CD14-positive monocyte (primary cell): ENCODE measurements at regions not wholly inside any gene's neighbourhood (a gene's known extent, or its start where the extent isn't known, plus 50 kb on each side); places are given as distances from the start of the nearest gene placed in this dataset.

Experiments
- DNase-seq, 3 donors: peaks; one replicate each; pipeline ENCODE4 v3.0.0-alpha.2; 2011 to 2022
- H2AFZ ChIP-seq: 2 replicates; pipeline ENCODE4 v1.6.0; 2012; ENCODE audit warnings: mild to moderate bottlenecking, low read depth, low read length, inconsistent platforms; ENCODE audit not compliant: insufficient read depth, poor library complexity, severe bottlenecking
- H3K27ac ChIP-seq, 2 donors: 1 replicate in 1 of 2; 2 replicates in 1 of 2; pipeline ENCODE4 v1.5.1; 2012 to 2013; ENCODE audit warnings: low read length in 2 of 2, control low read depth in 1 of 2, inconsistent platforms in 1 of 2, low read depth in 1 of 2, mild to moderate bottlenecking in 1 of 2
- H3K27me3 ChIP-seq, 2 donors: one replicate each; pipeline versions ENCODE4 v1.6.0 to v1.6.1; 2011 to 2013; ENCODE audit warnings: low read length in 2 of 2; ENCODE audit not compliant: control insufficient read depth in 2 of 2, insufficient read depth in 2 of 2
- H3K36me3 ChIP-seq, 2 donors: replicated peaks in 1 of 2; 1 replicate in 1 of 2; 2 replicates in 1 of 2; pipeline versions ENCODE4 v1.5.1 to v1.6.1; 2012 to 2013; ENCODE audit warnings: low read length in 2 of 2, control low read depth in 1 of 2, inconsistent platforms in 1 of 2, mild to moderate bottlenecking in 1 of 2; ENCODE audit not compliant: insufficient read depth in 2 of 2, control insufficient read depth in 1 of 2
- H3K4me1 ChIP-seq, 2 donors: 1 replicate in 1 of 2; 2 replicates in 1 of 2; pipeline versions ENCODE4 v1.5.1 to v1.6.1; 2012 to 2013; ENCODE audit warnings: low read length in 2 of 2, control low read depth in 1 of 2, inconsistent platforms in 1 of 2, mild to moderate bottlenecking in 1 of 2, moderate library complexity in 1 of 2; ENCODE audit not compliant: insufficient read depth in 2 of 2, control insufficient read depth in 1 of 2
- H3K4me2 ChIP-seq: replicated peaks from 2 replicates; pipeline ENCODE3; 2012; ENCODE audit warnings: low read length, moderate library complexity, mild to moderate bottlenecking; ENCODE audit not compliant: poor library complexity, severe bottlenecking; ENCODE audit errors: extremely low read depth
- H3K4me3 ChIP-seq, 3 experiments: fragments of 200-600 bp in 1 of 3; sonication (generic) in 1 of 3; replicated peaks in 1 of 3; 1 replicate in 2 of 3; 2 replicates in 1 of 3; pipeline ENCODE4 v1.5.1; 2011 to 2013; ENCODE audit warnings: low read length in 3 of 3, mild to moderate bottlenecking in 3 of 3, control low read depth in 2 of 3, low read depth in 2 of 3, inconsistent platforms in 1 of 3, moderate library complexity in 1 of 3
- H3K79me2 ChIP-seq: 2 replicates; pipeline ENCODE4 v1.6.0; 2012; ENCODE audit warnings: mild to moderate bottlenecking, control low read depth, inconsistent platforms, low read length, moderate library complexity; ENCODE audit not compliant: insufficient read depth
- H3K9ac ChIP-seq: 2 replicates; pipeline ENCODE4 v1.6.0; 2017; ENCODE audit warnings: low read length, mild to moderate bottlenecking; ENCODE audit not compliant: insufficient read depth, poor library complexity, severe bottlenecking
- H3K9me3 ChIP-seq, 2 donors: replicated peaks in 1 of 2; 1 replicate in 1 of 2; 2 replicates in 1 of 2; pipeline versions ENCODE4 v1.5.1 to v1.6.1; 2012 to 2013; ENCODE audit warnings: low read length in 2 of 2, control low read depth in 1 of 2; ENCODE audit not compliant: control insufficient read depth in 1 of 2, insufficient read depth in 1 of 2
- H4K20me1 ChIP-seq: 2 replicates; pipeline ENCODE4 v1.6.0; 2012; ENCODE audit warnings: mild to moderate bottlenecking, low read length, control low read depth, moderate library complexity; ENCODE audit not compliant: insufficient read depth
- H3K27ac Mint-ChIP-seq, 7 donors: one replicate each; pipeline ENCODE4 v1.8.0; 2020; ENCODE audit warnings: mild to moderate bottlenecking in 7 of 7, mixed read lengths in 7 of 7, moderate library complexity in 6 of 7, inconsistent platforms in 2 of 7
- H3K27me3 Mint-ChIP-seq, 3 donors: one replicate each; pipeline ENCODE4 v1.8.0; 2021 to 2022; ENCODE audit warnings: low read depth in 3 of 3, mild to moderate bottlenecking in 3 of 3, mixed read lengths in 3 of 3, moderate library complexity in 3 of 3, inconsistent platforms in 1 of 3
- H3K36me3 Mint-ChIP-seq, 2 donors: one replicate each; pipeline ENCODE4 v1.8.0; 2020; ENCODE audit warnings: mixed read lengths in 2 of 2, inconsistent platforms in 1 of 2, mild to moderate bottlenecking in 1 of 2
- H3K4me1 Mint-ChIP-seq: one replicate; pipeline ENCODE4 v1.8.0; 2020; ENCODE audit warnings: mild to moderate bottlenecking, mixed read lengths
- H3K4me3 Mint-ChIP-seq, 2 donors: one replicate each; pipeline ENCODE4 v1.8.0; 2020; ENCODE audit warnings: mild to moderate bottlenecking in 2 of 2, mixed read lengths in 2 of 2, moderate library complexity in 1 of 2
- H3K9me3 Mint-ChIP-seq, 7 donors: one replicate each; pipeline ENCODE4 v1.8.0; 2020 to 2022; ENCODE audit warnings: mixed read lengths in 7 of 7, mild to moderate bottlenecking in 6 of 7, moderate library complexity in 6 of 7, inconsistent platforms in 2 of 7
- CTCF ChIP-seq: fragments of 200-600 bp; IDR thresholded peaks from one replicate; pipeline ENCODE4 v1.8.0; 2022; ENCODE audit warnings: antibody characterized with exemption, mild to moderate bottlenecking
- WGBS: methylation state at CpG from one replicate; pipeline ENCODE4 v1.1.5; 2013; ENCODE audit warnings: missing lambda C conversion rate; ENCODE audit not compliant: insufficient coverage; 5-methylcytosine and 5-hydroxymethylcytosine counted together
- intact Hi-C, 2 donors: fragments of 100-400 bp; cut with micrococcal nuclease; formaldehyde crosslinking; loops; one replicate each; pipeline versions ENCODE4 v1.15.0 to v1.15.1; 2023

DNA sequence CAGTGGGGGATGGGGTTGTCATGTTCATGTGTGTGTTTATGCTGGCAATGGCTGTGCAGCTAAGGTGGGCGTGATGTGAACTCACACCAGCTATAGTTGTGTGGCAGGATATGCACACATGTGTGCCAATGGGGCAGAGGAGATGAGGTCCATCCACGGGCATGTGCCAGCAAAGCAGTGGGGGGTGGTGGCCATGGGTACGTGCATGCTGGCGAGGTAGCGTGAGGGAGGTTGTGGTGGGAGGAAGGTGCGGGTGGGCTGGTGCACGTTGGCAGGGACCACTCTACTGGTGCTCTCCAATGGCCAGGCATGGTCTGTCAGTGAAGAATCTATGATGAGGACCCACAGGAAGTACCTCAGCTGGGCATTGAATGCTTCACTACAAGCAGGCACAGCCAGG lies 567.5 kb upstream of the SORCS1 start:
- Histone ChIP-seq H3K36me3 (peaks cover 11 to 38% of the 10 kb centered on the region in 2 donors), H3K27me3 (no peaks in the 10 kb centered on the region), H2AFZ (no peak overlapping the region), H3K9ac (no peak overlapping the region), H3K79me2 (peaks cover 8% of the 10 kb centered on the region), H3K27ac (no peak overlapping the region), H4K20me1 (no peaks in the 10 kb centered on the region), H3K9me3 (peaks cover 14 to 25% of the 10 kb centered on the region in 2 donors), H3K4me2 (no peak overlapping the region), H3K4me1 (peaks cover 12 to 29% of the 10 kb centered on the region in 2 donors), H3K4me3 (no peak overlapping the region)
- WGBS = 95% methylated on average over 7 of the region's 7 CpGs
- intact Hi-C loops = no loop called here
- no peak for TF ChIP-seq CTCF
- H3K36me3 Mint-ChIP-seq = peaks cover 38 to 42% of the 10 kb centered on the region in 2 donors
- no peaks in the 10 kb centered on the region for H3K27me3 Mint-ChIP-seq
- H3K9me3 Mint-ChIP-seq = peaks cover 13 to 34% (median 26%) of the 10 kb centered on the region in 7 donors
- H3K4me1 Mint-ChIP-seq = peaks cover 27% of the 10 kb centered on the region
- H3K4me3 Mint-ChIP-seq = no peak overlapping the region
- no peak for DNase-seq
- peak overlapping the region in 3 of 7 donors; percentile 36 to 43 (median 37) for H3K27ac Mint-ChIP-seq

- Mint-ChIP-seq H3K4me1 (peaks cover 33% of the 10 kb centered on the region), H3K36me3 (peaks cover 53 to 54% of the 10 kb centered on the region in 2 donors), H3K27ac (peak overlapping the region in 5 of 7 donors; percentile 35 to 79 (median 46)), H3K9me3 (peaks cover 9 to 24% (median 19%) of the 10 kb centered on the region in 7 donors), H3K4me3 (peak overlapping the region in 1 of 2 donors; percentile 44), H3K27me3 (no peaks in the 10 kb centered on the region)
- H3K9me3 ChIP-seq = peaks cover 10 to 13% of the 10 kb centered on the region in 2 donors
- H3K4me2 ChIP-seq = peak overlapping the region; percentile 52
- DNase-seq = peak; percentile 7 to 45 (median 37)
- H2AFZ ChIP-seq = no peak overlapping the region
- peaks cover 12 to 30% of the 10 kb centered on the region in 2 donors for H3K4me1 ChIP-seq
- H4K20me1 ChIP-seq = no peaks in the 10 kb centered on the region
- TF ChIP-seq CTCF = no peak
- H3K36me3 ChIP-seq = peaks cover 16 to 47% of the 10 kb centered on the region in 2 donors
- H3K27me3 ChIP-seq = no peaks in the 10 kb centered on the region
- H3K27ac ChIP-seq = peak overlapping the region in 1 of 2 donors; percentile 75
- H3K4me3 ChIP-seq = peak overlapping the region in 1 of 3 experiments; percentile 56
- H3K79me2 ChIP-seq = peaks cover 8% of the 10 kb centered on the region
- 0% methylated on average over 1 of the region's 5 CpGs for WGBS
- intact Hi-C loops = no loop called here
- H3K9ac ChIP-seq = peak overlapping the region; percentile 5
Measured at GRCh38 chr10:107728807-107729206, 564.3 kb upstream of the SORCS1 start.
